SIG-M5 treated with dmso at 0.1 percent for 504 hours (cell line): ENCODE measurements at regions not wholly inside any gene's neighbourhood (a gene's known extent, or its start where the extent isn't known, plus 50 kb on each side); places are given as distances from the start of the nearest gene placed in this dataset.
A peak's percentile ranks its signal among the peaks of the same experiment; 100 is the strongest.

Experiments used
- DNase-seq: peaks from one replicate; lab custom pipeline; 2025; ENCODE audit not compliant: unreplicated experiment; lab: John Stamatoyannopoulos, UW

DNA sequence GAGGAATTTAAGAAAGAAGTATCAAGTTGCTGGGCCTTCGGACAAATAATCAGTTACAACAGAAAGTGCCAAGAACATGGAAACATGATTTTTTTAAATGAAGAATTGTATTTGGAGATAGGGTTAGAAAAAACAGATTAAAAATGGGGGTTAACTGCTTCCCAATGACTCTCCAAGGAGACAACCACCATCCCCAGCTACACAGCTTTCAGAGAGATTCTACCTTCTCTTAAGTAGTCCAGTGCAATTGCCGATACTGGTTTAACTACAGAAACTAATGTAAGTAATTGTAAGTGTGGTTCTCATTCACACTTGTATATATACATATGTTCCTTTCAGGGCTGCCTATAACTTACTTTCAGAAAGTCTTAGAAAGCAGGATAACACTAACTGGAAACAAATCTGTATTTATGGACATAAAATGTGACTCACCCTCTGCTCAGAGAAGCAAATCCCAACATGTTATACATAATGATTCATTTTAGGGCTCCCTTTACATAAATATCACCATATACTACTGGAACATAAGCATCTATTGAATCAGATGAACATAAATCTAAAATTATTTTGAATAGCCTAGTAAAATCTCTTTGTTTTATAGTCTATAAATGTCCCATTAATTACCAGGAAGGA, 248.9 kb upstream of the UGT8 start:
- no peak for DNase-seq

DNA sequence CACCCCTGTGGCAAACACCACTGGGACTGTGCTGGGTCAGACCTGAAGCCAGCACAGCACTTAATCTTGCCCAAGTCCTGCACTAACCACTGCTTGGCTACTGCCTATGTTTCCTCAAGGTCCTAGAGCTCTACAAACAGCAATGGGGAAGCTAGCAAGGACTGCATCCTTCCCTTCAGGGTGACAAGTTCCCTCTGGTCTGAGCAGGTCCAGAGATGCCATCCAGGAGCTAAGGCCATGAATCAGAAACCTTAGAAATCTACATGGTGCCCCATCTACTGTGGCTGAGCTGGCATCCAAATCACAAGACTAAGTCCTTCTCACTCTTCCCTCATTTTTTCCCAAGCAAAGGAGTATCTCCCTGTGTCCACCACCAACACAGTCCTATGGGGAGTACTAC, 239.7 kb upstream of the UGT8 start:
- no peak for DNase-seq

DNA sequence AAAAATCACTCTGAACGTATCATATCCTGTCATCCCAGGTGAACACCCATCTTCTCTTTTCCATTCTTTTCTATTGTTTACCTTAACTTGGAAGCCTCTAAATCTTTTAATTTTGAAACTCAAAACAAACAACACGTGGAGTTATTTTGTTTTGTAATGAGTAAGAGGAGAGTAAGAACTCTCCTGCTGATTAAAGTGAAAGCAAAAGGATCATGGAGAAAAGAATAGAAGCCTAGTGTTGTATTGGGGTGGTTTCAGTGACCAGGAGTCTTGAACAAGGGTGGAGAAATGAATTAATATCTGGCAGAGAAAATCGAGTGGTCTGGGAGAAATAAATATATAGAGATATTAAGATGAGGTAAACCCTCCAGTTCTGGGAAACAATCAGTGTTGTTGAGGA, 237.4 kb upstream of the UGT8 start:
- no peak for DNase-seq

DNA sequence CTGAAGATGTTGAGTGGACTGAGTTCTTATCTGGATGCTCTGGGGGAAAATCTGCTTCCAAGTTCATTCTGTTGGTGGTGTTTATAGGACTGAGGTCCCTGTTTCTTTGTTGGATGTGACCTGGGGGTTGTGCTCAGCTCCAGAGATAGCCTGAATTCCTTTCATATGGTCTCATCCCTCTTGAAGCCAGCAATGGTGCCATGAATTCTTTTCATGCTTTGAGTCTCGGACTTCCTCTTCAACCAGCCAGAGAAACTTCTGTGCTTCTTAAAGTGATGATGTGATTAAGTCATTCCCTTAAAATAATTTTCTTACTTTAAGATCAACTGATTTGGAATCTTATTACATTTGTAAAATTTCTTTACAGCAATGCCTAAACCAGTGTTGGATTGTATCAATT, 233.8 kb upstream of the UGT8 start:
- DNase-seq, result no peak

DNA sequence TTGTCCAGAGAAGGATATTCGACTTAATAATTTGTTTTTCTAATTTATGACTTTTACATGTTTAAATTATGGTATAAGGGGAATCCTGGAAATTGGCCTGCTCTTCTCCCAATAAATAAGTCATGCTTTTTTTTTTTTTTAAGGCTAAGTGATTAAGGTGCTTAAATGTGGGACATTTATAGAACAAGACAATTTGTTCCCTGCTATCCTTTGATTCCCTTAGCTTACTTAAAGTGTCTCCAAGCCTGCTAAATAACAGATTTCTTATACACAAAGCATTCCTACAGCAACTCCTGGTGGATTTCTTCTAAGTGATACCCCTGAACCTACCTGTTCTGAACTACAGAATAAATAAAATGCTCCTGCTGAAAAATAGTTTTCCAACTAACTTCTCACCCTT, 233.0 kb upstream of the UGT8 start:
- DNase-seq, result no peak

DNA sequence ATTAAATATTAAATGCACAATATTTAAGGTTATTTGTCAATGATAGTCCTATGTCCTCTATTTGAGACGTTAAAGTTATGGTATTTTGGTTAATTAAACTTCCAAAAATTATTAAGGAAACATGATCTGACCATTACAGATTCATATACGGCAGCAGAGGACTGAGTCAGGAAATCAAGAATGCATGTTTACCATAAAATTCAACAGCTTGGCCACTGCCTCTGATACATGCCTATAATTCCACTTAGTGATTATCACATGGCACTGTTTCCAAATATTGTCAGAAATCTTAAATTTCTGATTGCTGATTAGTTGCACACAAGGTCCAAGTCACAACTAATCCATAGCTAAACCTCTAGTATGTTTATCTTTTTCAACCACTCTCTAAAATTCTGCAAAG, 232.2 kb upstream of the UGT8 start:
- no peak for DNase-seq

DNA sequence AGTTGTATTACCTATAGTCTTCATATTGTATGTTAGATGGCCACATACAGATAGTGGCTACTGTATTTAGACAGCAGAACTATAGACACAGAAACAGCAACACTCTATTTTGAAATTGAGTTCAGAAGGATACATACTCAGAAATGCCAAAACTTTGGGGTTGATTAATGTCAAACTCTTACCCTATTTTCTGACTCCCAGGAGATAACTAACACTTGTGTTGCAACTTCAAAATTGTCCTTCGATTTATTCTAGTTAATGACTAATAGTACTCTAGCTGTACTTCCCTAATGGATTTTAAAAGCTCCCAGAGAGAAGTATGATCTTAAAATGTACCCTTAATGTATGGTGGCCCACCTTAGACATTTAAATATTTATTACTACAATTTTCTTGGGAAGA, 229.9 kb upstream of the UGT8 start:
- no peak for DNase-seq

DNA sequence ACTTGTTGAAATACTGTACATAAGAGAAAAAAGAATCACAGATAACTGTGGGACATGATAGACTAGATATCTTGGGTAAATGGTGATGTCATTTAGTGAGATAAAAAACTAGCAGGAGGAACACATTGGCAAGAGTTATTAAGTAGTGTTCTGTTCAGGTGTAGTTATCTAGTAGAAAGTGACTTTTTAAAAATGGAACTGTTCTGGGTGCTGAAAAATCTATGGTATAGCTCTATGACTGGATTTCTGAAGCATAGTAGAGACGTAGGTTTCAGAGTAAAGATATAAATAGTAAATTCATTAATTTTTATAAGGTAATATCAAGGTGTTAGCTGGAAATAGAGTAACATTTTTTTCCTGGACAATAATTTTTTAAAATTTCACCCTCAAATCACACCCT, 225.1 kb upstream of the UGT8 start:
- no peak for DNase-seq

DNA sequence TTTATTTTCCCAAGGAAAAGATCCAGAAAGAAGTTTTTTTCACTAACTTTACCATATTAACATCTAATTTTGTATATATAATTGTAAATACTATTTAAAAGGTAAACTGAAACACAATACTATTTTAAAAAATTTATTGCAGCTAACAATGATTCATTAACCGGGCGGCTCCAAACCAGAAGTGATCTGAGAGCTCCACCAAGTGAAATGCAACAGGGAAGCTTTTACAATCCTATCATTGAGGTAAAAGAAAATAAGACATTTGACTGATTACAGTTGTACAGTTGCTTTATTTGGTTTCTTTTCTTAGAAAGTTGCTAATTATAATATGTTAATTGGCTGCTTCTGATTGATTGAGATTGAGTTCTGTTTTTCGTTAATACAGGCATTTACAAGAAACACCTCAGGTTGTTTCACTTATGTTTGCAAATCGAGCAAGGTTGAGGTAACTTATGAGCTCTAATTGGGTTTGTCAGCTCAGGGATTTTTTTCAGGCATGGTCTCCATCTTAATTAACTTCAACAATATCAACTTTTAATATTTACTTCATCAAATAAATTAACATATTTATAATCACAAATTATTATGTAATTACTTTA, 220.2 kb upstream of the UGT8 start:
- DNase-seq, result peak; percentile 16

DNA sequence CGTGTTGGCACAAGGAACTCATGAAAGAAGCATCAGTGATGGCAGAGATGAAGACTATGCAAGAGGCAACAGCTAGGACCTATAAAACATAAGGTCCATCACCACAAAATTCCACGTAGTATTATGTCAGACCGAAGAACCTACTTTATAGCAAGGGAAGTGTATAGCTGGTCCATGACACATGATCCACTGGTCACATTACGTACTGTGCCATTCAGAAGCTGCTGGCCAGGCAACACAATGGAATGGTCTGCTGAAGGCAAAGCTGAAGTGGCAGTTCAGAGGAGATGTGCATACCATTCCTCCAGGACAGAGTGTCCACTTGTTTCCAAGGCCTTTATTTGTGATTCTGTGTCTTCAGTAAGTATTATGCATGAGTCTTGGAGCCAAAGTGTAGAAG, 215.5 kb upstream of the UGT8 start:
- no peak for DNase-seq

DNA sequence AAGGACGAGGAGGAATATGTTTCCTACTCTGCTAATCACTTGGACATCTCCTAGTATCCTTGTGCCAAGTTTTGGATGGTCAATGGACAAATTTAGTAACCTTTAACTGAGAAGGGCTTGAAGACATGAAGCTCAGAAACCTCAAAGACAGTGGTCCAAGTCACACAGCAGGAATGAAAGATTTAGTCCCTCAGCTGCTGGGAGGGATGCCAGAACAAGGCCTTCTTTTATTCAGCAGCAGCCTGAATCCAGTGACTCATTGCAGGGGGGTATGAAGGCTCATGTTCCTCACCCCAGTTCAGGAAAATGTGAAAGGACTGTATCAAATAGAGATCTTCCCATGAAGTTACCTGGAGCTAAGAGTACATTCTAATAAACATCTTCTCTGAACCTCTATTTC, 214.9 kb upstream of the UGT8 start:
- no peak for DNase-seq

DNA sequence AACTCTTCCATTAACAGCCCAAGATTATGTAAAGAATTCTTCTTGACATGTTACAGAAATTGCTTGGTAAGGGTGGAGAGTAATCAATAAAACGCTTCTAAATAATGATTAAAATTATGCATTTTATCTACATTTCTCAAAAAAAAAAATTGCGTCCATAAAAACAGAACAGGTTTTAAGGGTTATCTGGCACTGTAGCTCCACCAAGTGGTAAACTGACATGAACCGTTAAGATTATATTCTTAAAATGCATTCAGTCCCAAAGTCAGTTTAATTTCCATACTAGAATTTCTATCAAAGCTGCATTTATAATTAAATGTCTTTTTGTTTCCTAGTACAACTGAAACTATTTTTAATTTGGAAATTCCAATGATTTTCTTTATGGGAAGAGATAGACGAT, 214.0 kb upstream of the UGT8 start:
- DNase-seq, result peak; percentile 19

DNA sequence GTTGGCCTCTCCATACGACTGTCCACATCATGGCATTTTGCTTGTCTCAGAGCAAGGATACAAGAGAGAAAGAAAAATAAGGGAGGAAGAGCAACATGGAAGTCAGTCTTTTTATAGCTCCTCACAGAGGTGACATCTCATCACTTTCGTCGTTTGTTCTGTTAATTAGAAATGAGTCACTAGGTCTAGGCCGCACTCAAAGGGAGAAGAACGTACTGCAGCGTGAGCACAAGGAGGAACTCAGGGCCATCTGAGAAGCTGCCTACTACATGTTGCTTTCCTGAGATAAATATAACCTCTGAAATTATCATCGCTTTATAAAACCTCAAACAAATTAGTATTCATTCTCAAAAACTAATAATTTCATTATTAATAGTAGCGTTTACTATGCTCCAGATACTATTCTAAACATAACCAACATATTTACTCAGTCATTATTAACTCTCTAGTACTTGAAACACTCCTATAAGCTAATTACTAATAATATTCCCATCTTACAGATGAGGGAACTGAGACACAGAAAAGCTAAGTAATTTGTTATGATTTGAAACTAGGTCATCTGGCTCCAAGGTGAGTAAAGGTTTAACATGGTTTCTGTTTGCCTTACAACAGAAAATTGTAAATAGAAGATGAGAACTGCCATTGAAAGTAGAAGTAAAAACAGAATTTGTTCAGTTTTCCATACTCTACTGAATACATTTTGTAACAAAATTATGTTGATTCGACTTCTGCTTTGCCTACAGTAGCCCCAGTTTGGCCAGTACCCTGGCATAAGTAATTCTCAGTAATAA, 213.2 kb upstream of the UGT8 start:
- DNase-seq, result peak; percentile 54

DNA sequence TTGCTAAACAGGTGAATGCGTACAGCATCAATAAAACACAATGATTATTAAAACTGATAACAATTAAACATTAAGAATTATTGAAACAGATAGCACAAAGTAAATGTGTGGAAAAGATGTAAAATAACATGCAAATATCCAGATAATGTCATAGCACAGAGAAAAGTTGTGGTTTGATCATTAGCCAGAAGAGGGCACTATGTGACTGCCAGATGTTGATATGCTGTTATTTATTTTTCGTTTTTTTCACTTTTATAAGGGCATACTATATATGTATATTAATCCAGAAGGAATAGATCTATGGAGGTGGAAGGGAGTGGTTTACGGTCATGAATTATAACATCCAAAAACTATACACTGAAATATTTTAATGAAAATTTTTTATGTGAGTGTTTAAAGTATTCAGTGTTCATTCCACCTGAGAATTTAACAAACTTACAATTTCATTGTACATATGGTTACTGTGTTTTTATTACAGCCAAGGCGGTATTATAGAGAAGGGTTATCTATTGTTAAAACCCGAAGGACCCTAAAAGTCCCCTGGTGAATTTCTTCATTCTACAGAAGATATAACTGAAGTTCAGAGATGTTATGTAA, 211.9 kb upstream of the UGT8 start:
- DNase-seq, result peak; percentile 31

DNA sequence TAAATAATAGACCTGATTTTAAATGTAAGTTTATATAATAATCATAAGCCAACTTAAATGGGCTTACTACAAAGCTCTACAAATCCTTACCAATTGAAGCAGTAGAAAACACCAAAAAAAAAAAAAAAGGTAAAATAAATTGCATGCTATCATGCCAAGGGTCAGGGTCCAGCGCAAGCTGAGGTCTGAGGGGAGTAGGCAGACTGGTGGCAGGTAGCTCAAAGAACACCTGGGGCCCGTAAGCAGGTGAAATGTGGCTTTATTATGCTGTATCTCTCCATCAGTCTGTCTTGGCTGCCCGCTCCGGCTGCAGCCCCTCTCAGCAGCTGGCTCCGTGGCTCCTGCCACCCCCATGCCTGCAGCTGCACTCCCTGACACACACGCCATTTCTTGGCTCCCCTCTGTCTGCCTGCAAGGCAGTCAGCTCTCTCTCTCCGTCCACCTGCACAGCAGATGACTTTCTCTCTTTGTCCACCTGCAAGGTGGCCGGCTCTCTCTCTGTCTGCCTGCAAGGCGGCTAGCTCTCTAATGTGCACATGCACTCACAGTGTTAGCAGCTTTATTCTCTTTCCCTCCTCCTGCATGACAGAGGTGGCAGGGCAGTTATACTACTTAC, 209.4 kb upstream of the UGT8 start:
- DNase-seq, result no peak

DNA sequence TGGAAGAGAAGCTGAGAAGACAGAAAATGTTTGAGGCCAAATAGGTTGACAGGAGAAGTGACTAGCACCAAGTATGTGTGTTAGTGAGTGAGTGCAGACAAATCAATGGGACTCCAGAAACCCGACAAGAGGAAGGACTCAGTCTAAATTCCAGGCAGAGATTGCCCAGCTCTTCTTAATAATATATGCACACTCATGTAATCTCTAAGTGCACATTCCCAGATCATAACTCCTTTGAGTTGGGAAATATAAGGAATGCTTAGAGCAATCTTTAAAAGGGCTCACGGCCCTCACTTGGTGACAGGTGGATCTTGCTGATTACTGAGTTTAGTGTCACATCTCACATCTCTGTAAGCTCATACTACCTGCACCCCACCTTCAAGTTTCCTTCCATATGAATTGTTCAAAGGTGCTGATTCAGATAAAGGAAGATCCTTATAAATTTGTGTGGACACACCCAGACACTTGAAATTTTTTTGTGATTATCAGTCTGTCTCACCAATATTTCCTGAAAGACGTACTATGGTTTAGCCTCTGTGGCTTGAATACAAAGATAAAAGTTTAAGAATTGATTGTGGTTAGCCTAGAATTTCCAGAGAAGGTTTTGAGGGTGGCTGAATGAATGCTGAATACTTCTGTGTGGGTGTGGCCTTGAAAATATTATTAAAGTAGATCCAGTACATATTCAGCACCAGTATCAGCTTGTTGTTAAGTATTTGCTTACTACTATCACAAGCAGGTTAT, 205.1 kb upstream of the UGT8 start:
- DNase-seq, result no peak

DNA sequence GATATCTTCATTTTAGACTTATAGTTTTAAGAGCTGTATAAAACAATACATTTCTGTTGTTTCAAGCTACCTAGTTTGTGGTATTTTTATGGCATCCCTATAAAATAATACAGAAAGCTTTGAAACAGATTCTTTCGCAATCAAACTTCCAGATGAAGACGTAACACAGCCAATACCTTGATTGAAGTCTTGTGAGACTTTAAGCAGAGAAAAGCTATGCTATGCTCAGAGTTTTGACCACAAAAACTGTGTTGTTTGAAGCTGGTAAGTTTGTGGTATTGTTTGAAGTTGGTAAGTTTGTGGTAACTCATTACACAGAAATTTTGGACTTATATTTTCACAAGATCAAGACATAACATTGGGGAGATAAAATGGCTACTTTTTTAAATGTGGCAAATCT, 201.8 kb upstream of the UGT8 start:
- DNase-seq, result no peak

DNA sequence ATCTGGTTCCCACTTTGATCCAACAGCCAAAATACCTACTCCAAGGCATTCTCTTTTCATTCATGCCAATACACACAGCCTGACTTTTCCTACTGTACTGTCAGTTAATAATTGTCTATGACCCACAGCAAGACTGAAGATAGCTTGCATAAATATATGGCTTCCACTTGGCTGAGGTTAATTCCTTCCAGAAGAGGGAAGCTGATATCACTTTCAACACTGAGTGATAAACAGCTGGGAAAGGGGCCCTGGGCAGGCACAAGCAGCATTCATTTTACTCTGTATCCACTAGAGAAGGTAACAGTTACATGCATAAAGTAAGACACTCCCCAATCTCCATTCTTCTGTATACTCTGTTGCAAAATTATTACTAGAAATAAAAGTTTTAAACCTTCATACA, 200.2 kb upstream of the UGT8 start:
- no peak for DNase-seq

DNA sequence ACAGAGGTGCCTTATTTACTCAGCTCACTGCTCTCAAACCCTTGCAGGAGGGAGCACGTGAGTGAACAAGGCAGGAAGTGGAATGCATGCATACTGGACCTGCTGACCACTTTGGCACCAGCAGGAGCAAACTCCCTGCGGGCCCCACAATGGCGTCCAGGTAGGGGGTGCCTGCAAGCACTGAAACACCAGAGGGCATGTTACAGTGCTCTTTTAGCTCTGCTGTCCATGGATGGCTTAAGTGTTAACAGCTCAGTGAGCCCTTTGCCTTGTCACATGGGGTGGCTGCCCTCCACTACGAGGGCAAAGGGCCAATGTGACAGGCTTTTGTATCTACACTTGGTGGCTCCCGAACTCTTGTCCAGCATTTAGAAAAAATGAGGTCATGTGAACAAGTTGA, 199.5 kb upstream of the UGT8 start:
- DNase-seq, result no peak

DNA sequence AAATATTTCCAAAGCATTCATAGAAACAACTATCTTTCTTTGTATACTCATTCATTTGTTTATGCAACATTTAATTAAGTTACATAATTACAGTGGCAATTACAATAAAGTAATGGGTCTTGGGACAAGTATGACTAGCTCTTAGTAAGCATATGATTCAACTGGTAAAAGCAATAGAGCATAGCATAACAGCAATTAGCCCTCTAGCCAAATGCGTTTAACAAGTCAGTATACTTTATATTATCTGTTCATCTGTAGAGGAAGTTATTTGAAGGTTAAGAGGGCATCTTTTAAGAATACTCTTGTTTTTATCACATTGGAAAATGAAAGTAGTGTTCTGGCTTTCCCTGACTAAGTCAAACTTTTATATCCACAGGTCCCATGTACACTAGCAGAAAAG, 198.1 kb upstream of the UGT8 start:
- no peak for DNase-seq

DNA sequence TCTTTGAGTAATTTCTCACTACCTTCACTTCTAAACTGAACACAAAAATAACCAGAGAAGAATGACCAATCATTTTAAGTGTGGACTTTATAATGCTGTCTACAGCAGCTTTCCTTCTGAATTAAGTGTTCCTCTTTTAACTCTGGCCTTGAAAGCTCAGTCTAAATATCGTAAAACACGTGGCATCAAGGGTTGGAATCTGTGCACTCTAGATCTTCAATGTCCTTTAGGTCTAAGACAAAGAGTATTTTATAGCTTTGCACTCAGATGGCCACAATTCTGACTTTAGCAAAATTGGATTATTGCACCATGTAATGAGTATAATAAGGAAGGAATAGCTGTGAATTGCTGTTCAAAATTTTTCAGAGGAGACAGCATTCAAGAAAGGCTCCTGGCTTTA, 197.1 kb upstream of the UGT8 start:
- DNase-seq, result no peak
